Stimulated activated CD4-positive, alpha-beta T cell treated with anti-CD3 and anti-CD28 coated beads, TNF-alpha, amount 100 ng/mL, for 1 hour (primary cell): ENCODE measurements at regions not wholly inside any gene's neighbourhood (a gene's known extent, or its start where the extent isn't known, plus 50 kb on each side); places are given as distances from the start of the nearest gene placed in this dataset.
"Not testable (repeated sequence)": the region's sequence is repeated elsewhere in the genome, so short reads cannot be mapped to it uniquely, and the experiment has no call there.

Experiments used
- DNase-seq, 3 donors: peaks; one replicate each; pipeline ENCODE4 v3.0.0-alpha.2; 2020; ENCODE audit warnings: low read depth in 3 of 3, low spot score in 1 of 3

DNA sequence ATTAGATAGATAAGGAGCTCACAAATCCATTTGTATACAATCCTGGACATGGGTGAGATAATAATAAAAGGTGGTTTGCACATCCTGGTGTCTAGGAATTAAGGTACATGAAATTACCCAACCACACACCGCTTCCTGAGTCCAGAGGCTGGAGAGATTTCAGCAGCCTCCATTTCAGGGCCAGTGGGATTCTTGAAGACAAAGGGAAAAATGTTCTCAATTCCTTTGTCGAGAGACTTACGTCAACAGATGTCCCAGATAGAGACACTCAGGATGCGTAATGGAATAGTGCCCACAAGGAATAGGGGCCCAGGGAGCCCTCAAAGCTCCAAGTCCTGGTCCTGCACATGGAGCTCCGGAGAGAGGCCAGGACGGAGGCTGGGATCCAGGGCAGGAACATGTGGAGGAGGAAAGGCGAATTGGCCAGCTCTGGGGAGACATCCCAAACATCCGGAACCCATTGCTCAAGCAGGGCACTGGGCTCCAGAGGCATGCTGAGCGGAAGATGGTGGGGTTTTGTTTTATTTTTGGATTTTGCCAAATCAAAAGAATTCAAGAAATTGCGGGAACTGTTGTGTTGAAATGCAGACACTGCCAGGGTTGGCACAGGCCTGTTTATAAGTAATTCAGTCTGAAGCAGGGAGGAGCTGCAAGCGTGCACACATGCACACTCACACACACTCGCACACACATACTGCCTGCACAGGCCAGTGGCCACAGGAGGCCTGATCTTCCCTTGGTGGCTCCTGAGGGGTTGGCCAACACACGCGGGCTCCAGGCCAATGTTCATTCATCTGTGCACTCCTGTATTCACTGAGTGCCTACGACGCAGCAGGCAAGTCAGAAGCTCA lies 97.2 kb downstream of the NOG start:
- DNase-seq: no peak

DNA sequence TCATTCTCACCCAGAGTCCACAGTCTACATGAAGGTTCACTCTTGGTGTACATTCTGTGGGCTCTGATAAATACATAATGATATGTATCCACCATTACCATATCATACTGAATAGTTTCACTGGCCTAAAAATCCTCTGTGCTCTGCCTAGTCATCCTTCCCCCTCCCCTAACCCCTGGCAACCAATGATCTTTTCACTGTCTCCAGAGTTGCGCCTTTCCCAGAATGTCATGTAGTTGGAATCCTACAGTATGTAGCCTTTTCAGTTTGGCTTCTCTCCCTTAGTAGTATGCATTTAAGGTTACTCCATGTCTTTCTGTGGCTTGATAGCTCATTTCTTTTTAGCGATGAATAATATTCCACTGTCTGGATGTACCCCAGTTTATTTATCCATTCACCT lies 101.3 kb downstream of the NOG start:
- DNase-seq: no peak

GRCh38 chr17:56697190-56697589 lies 103.7 kb downstream of the NOG start:
- no peak for DNase-seq

- no peak for DNase-seq
Measured at GRCh38 chr17:56699186-56699894, 105.8 kb downstream of the NOG start.

DNA sequence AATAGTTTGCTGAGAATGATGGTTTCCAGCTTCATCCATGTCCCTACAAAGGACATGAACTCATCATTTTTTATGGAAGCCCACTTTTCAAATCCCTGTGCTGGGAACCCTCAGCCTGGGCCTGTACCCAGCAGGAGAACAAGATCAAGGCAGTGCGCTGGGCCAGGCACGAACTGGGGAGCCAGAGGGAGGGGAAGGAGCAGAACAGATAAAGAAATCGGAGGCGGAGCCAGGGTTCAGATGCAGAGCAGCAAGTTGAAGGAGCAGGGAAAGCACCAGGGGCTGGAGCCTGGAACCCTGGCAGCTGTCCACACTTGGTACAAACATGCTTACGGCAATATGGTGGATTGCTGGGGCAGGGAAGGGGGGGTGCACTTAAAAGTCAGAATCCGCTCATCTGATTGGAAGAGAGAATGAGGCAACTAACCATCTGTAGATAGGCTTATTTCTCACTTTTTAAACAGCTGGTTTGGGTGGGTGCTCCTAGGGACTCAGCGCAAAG lies 107.5 kb downstream of the NOG start:
- DNase-seq: no peak

GRCh38 chr17:56707312-56708219 lies 114.1 kb downstream of the NOG start:
- no peak for DNase-seq

- DNase-seq: no peak
Measured at GRCh38 chr17:56708220-56708558, 114.7 kb downstream of the NOG start.

GRCh38 chr17:56708670-56709410 lies 115.3 kb downstream of the NOG start:
- no peak for DNase-seq

GRCh38 chr17:56710986-56711385 lies 117.5 kb downstream of the NOG start:
- no peak for DNase-seq

DNA sequence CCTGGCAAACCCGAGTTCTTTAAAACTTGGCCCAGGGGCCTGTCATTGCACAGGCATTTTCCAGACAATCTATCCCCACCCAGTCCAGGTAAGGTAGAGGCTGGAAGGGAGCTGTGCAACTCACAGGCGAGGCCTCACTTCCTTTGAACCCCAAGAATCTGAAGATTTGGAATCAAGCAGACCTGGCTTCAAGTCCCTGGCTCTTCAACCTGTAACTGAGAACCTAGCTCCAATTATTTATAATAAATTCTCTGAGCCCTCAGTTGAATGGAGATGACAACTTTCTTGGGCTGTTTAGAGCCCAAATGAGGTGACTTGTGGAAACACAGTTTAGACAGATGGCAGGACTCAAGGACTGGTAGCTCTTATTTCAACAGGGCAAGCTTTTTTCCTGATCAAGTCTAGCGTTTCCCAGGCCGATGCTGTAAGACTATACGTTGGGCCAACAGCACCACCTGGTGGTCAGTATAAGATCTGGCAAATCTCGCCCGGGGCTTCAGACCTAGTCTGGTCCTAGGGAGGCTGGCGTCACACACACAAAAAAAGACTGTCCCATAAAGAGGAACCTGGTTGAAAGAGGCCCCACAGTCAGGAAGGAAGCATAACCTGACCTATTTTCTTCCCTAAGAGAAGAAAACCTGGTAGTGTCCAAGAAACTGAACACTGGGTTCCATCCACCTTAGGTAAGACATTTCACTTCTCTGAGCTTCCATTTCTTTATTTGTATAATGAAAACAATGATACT lies 117.9 kb downstream of the C17orf67 start:
- DNase-seq: peak; percentile 36 to 51 (median 49)

GRCh38 chr17:56717471-56717870 lies 116.2 kb downstream of the C17orf67 start:
- no peak for DNase-seq

DNA sequence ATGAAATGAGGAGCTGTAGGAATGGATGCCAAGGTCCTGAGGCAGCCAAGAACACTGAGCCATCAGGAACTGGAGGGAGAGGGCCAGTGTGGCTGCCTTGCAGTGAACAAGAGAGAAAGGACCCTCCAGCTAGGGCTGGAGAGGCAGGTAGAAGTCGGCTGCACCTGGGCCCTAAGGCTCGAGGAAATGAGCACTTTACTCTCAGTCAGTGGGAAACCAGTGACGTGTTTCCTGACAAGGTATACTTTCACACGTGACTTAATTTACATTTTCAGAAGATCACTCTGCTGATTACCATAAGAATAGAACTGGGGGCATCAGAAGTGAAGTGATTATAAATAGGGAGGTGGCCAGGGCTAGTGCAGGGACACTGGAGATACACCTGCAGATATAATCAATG lies 115.2 kb downstream of the C17orf67 start:
- no peak for DNase-seq

GRCh38 chr17:56723421-56723820 lies 110.3 kb downstream of the C17orf67 start:
- no peak for DNase-seq

DNA sequence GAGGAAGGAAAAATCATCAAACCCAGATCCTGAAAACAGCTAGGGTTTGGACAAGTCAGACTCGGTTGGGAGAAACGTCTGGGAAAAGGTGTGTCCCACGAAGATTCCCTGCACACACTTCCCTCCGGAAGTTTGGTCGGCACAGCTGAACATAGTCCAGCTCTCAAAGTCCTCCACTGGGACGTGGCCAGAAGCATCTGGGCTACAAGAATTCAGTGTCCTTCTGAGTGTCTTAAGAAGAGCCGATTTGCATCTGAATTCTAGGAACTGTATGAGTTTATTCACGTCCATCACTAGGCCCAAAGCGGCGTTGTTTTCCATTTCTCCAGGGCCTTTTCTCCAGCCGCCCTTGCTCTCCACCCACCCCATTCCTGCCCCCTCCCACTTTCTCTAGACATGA lies 109.1 kb downstream of the C17orf67 start:
- no peak for DNase-seq

GRCh38 chr17:56725144-56725543 lies 108.6 kb downstream of the C17orf67 start:
- DNase-seq: no peak

GRCh38 chr17:56727876-56728617 lies 105.7 kb downstream of the C17orf67 start:
- DNase-seq: no peak

GRCh38 chr17:56731096-56731495 lies 102.6 kb downstream of the C17orf67 start:
- not testable (repeated sequence) for DNase-seq

DNA sequence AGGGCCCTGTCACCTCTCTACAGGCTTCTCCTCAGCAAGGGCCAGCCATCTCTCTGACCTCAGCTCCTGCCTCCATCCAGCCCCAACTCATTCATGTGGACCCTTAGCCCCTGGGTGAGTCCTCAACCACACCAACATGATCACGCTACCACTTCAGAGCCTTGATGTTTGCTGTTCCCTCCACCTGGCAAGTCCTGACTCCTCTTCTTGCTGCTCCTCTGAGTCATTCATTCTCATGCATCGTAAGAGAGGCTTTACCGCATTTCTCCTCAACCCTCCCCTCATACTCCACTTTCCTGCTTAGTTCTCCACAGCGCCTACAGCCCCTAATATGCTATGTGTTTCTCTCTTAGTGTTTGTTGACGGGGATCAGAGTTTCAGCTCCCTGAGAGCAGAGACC lies 99.9 kb downstream of the C17orf67 start:
- DNase-seq: no peak

- DNase-seq: no peak
Measured at GRCh38 chr17:56735842-56736241, 97.9 kb downstream of the C17orf67 start.
